Peyer's patch (tissue), 4 donors: ENCODE measurements at regions not wholly inside any gene's neighbourhood (a gene's known extent, or its start where the extent isn't known, plus 50 kb on each side); places are given as distances from the start of the nearest gene placed in this dataset.

Experiments
- POLR2A ChIP-seq, 2 donors: fragments of 450-650 bp; IDR thresholded peaks; one replicate each; pipeline ENCODE4 v1.5.1; 2017; ENCODE audit warnings: antibody characterized with exemption in 2 of 2, mild to moderate bottlenecking in 2 of 2, moderate library complexity in 2 of 2
- TF ChIP-seq, protein P1 (sequence below), 6 experiments: fragments of 450-650 bp in 4 of 6; fragments of 200-600 bp in 2 of 6; sonication (generic) in 1 of 6; IDR thresholded peaks; one replicate each; pipeline ENCODE4 v1.5.1; 2017 to 2019; ENCODE audit warnings: antibody characterized with exemption in 6 of 6, mild to moderate bottlenecking in 3 of 6, moderate library complexity in 1 of 6

DNA sequence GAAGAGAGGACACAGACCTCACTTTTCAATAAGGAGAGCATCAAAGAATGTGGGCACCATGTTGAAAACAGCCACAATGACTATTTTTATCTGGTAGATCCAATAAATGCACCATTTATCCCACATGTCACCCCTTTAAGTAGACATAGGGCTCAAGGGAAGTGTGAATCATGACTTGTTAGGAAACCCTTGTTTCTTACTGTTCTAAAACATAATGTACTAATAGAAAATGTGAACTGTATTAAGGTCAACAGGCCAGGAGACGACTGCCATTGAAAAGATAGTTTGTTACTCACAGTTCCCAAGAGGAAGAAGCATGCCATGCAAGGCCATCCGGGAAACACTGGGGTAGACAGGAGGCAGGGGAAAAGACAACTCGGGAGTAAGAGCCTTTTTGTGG, 137.7 kb downstream of the EN1 start:
- TF ChIP-seq, protein P1, sequence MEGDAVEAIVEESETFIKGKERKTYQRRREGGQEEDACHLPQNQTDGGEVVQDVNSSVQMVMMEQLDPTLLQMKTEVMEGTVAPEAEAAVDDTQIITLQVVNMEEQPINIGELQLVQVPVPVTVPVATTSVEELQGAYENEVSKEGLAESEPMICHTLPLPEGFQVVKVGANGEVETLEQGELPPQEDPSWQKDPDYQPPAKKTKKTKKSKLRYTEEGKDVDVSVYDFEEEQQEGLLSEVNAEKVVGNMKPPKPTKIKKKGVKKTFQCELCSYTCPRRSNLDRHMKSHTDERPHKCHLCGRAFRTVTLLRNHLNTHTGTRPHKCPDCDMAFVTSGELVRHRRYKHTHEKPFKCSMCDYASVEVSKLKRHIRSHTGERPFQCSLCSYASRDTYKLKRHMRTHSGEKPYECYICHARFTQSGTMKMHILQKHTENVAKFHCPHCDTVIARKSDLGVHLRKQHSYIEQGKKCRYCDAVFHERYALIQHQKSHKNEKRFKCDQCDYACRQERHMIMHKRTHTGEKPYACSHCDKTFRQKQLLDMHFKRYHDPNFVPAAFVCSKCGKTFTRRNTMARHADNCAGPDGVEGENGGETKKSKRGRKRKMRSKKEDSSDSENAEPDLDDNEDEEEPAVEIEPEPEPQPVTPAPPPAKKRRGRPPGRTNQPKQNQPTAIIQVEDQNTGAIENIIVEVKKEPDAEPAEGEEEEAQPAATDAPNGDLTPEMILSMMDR (IDR thresholded peaks at IDR 0.05) = no peak
- no peak for TF ChIP-seq POLR2A (IDR thresholded peaks at IDR 0.05)
